ENCODE measurements at regions not wholly inside any gene's neighbourhood (a gene's known extent, or its start where the extent isn't known, plus 50 kb on each side); places are given as distances from the start of the nearest gene placed in this dataset.

DNA sequence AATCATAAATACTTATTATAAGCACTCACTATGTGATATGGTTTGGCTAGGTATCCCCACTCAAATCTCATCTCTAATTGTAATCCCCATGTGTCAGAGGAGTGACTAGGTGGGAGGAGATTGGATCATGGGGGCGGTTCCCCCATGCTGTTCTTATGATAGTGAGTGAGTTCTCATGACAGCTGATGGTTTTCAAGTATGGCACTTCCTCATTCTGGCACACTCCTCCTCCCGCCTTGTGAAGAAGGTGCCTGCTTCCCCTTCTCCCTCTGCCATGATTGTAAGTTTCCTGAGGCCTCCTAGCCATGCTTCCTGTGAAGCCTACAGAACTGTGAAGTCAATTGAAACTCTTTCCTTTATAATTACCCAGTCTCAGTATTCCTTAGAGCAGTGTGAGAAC, 53.3 kb upstream of the CHMP2B start:
- in situ Hi-C loops (cut with MboI; ENCODE audit: low sequenced_read_pairs) = no loop called here
- TF ChIP-seq RAD21 (IDR thresholded peaks at IDR 0.05; ENCODE audit: low read length) (no peak), CEBPB (IDR thresholded peaks at IDR 0.05; ENCODE audit: low read depth, low read length) (no peak), CHD1 (IDR thresholded peaks at IDR 0.05; ENCODE audit: low read depth, low read length) (no peak), USF2 (IDR thresholded peaks at IDR 0.05; ENCODE audit: low read depth, low read length) (no peak), MAFK (IDR thresholded peaks at IDR 0.05; ENCODE audit: low read depth, low read length) (no peak), MAZ (IDR thresholded peaks at IDR 0.05; ENCODE audit: borderline replicate concordance, low read depth, low read length) (no peak), NFE2L2 (IDR thresholded peaks at IDR 0.05; ENCODE audit: low read depth, low read length) (no peak), RCOR1 (IDR thresholded peaks at IDR 0.05; ENCODE audit: insufficient replicate concordance, low read length) (no peak), ELK1 (IDR thresholded peaks at IDR 0.05; ENCODE audit: borderline replicate concordance, low read depth, low read length) (no peak), SMC3 (IDR thresholded peaks at IDR 0.05; ENCODE audit: low read depth, low read length) (no peak), RFX5 (IDR thresholded peaks at IDR 0.05; ENCODE audit: low read depth, low read length) (no peak), MXI1 (IDR thresholded peaks at IDR 0.05; ENCODE audit: borderline replicate concordance, low read depth, low read length) (no peak), BHLHE40 (IDR thresholded peaks at IDR 0.05; ENCODE audit: low read depth, low read length) (no peak), POLR2A (IDR thresholded peaks at IDR 0.05; ENCODE audit: low read depth, low read length) (no peak), FOS (IDR thresholded peaks at IDR 0.05; ENCODE audit: low read depth, low read length) (no peak)
- TF ChIP-seq, protein P1, sequence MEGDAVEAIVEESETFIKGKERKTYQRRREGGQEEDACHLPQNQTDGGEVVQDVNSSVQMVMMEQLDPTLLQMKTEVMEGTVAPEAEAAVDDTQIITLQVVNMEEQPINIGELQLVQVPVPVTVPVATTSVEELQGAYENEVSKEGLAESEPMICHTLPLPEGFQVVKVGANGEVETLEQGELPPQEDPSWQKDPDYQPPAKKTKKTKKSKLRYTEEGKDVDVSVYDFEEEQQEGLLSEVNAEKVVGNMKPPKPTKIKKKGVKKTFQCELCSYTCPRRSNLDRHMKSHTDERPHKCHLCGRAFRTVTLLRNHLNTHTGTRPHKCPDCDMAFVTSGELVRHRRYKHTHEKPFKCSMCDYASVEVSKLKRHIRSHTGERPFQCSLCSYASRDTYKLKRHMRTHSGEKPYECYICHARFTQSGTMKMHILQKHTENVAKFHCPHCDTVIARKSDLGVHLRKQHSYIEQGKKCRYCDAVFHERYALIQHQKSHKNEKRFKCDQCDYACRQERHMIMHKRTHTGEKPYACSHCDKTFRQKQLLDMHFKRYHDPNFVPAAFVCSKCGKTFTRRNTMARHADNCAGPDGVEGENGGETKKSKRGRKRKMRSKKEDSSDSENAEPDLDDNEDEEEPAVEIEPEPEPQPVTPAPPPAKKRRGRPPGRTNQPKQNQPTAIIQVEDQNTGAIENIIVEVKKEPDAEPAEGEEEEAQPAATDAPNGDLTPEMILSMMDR (conservative IDR thresholded peaks at IDR 0.05; ENCODE audit: low read depth, low read length) = no peak

More for the DNA sequence above, 53.3 kb upstream of the CHMP2B start:
- no peaks in the 10 kb centered on the region for H3K36me3 ChIP-seq (ENCODE audit: control insufficient read depth, insufficient read depth, low read length)
- no peak overlapping the region for H2BK15ac ChIP-seq (ENCODE audit: low read depth, low read length)
- intact Hi-C loops (cut with micrococcal nuclease) = no loop called here
- H3K4ac ChIP-seq (ENCODE audit: low read depth, low read length) = no peak overlapping the region
- ATAC-seq (ENCODE audit: low read depth) (no peak), DNase-seq (no peak)
- H3K14ac ChIP-seq (replicated peaks; ENCODE audit: low read depth, low read length) = no peak overlapping the region
- H3K27ac ChIP-seq (ENCODE audit: insufficient read depth, low read length) = no peak overlapping the region
- H3K79me1 ChIP-seq (ENCODE audit: low read depth in 1 of 2, low read length in 2 of 2) = no peaks in the 10 kb centered on the region
- H2BK20ac ChIP-seq (ENCODE audit: low read depth, low read length) = no peak overlapping the region
- no peaks in the 10 kb centered on the region for H3K9me1 ChIP-seq (ENCODE audit: insufficient read depth, low read length)
- no peak overlapping the region for H3K4me3 ChIP-seq (ENCODE audit: insufficient read depth, low read depth, low read length)
- POLR2A ChIA-PET (ENCODE audit: unreplicated experiment) = no interaction called here
- H3K23ac ChIP-seq (ENCODE audit: low read depth, low read length) = no peak overlapping the region
- H3K9ac ChIP-seq (ENCODE audit: low read depth, low read length) = no peak overlapping the region
- H4K20me1 ChIP-seq (ENCODE audit: insufficient read depth, low read length) = no peaks in the 10 kb centered on the region
- H4K91ac ChIP-seq (ENCODE audit: insufficient read depth, low read depth, low read length) = no peak overlapping the region
- H2BK120ac ChIP-seq (ENCODE audit: low read depth, low read length) = no peak overlapping the region
- H2BK5ac ChIP-seq (ENCODE audit: low read depth, low read length, poor library complexity, severe bottlenecking) = no peak overlapping the region
- no peak overlapping the region for H2AK9ac ChIP-seq (replicated peaks; ENCODE audit: low read depth, low read length, poor library complexity)
- no peak overlapping the region for H4K8ac ChIP-seq (ENCODE audit: low read depth in 2 of 2, low read length in 2 of 2)
- H3K9me3 ChIP-seq (ENCODE audit: control insufficient read depth, insufficient read depth, low read length) = no peaks in the 10 kb centered on the region
- no peak overlapping the region for H3K4me2 ChIP-seq (ENCODE audit: low read depth, low read length)
- WGBS, 2 experiments (ENCODE audit: extremely low coverage in 2 of 2, insufficient read length in 1 of 2) = no CpG with 5 or more reads among the region's 2 CpGs
- no peak overlapping the region for H3K56ac ChIP-seq (ENCODE audit: extremely low read depth, insufficient read depth, low read length)
- dilution Hi-C loops (cut with HindIII; ENCODE audit: low sequenced_read_pairs, unreplicated experiment) = no loop called here
- H3K4me1 ChIP-seq (ENCODE audit: control insufficient read depth, insufficient read depth, low read length) = no peaks in the 10 kb centered on the region
- CTCF ChIA-PET = no interaction called here
- H2AFZ ChIP-seq (replicated peaks; ENCODE audit: low read length, poor library complexity) = no peak overlapping the region
- no peaks in the 10 kb centered on the region for H3K27me3 ChIP-seq (ENCODE audit: control insufficient read depth, insufficient read depth, low read length)
- no peak overlapping the region for H2AK5ac ChIP-seq (ENCODE audit: low read depth, low read length)
- no TSS peak for BruUV-seq (replicated peaks)
- H3K18ac ChIP-seq (ENCODE audit: low read depth, low read length) = no peak overlapping the region
- H4K5ac ChIP-seq (ENCODE audit: low read depth, low read length) = no peak overlapping the region
